H1 (cell line): ENCODE measurements at regions not wholly inside any gene's neighbourhood (a gene's known extent, or its start where the extent isn't known, plus 50 kb on each side); places are given as distances from the start of the nearest gene placed in this dataset.

Source experiments
- CHD1 ChIP-seq: IDR thresholded peaks from 2 replicates; pipeline ENCODE4 v1.6.1; 2012; ENCODE audit warnings: low read depth, low read length, improper control_type of control experiment
- EGR1 ChIP-seq: IDR thresholded peaks from 2 replicates; pipeline ENCODE4 v1.6.1; 2011; ENCODE audit warnings: low read depth, low read length, borderline replicate concordance
- SUZ12 ChIP-seq: fragments of 200-600 bp; sonication (generic); IDR thresholded peaks from 2 replicates; pipeline ENCODE4 v1.6.1; 2012; ENCODE audit warnings: mild to moderate bottlenecking, inconsistent platforms, low read length, moderate library complexity, mixed read lengths
- TAF7 ChIP-seq: optimal IDR thresholded peaks from 2 replicates; pipeline ENCODE3; 2011; ENCODE audit warnings: low read depth, mild to moderate bottlenecking, inconsistent platforms, low read length, moderate library complexity, borderline replicate concordance

- TF ChIP-seq SUZ12: no peak
- no peak for TF ChIP-seq EGR1
- no peak for TF ChIP-seq TAF7
- TF ChIP-seq CHD1: no peak
Measured at GRCh38 chr13:84130495-84131114, 248.3 kb upstream of the SLITRK1 start (continued).
